HL-60 (cell line): ENCODE measurements at regions not wholly inside any gene's neighbourhood (a gene's known extent, or its start where the extent isn't known, plus 50 kb on each side); places are given as distances from the start of the nearest gene placed in this dataset.

Experiments used
- DNase-seq, 2 experiments: peaks; one replicate each; pipeline ENCODE4 v3.0.0-alpha.2; 2010 to 2020; ENCODE audit warnings: low read depth in 1 of 2, low spot score in 1 of 2
- H3K27ac ChIP-seq: fragments of 250-450 bp; sonication (Bioruptor Pico); replicated peaks from 2 replicates; pipeline ENCODE4 v1.5.1; 2020; ENCODE audit warnings: mild to moderate bottlenecking, moderate library complexity
- H3K27me3 ChIP-seq: fragments of 250-450 bp; sonication (Bioruptor Pico); 2 replicates; pipeline ENCODE4 v1.5.1; 2021; ENCODE audit warnings: mild to moderate bottlenecking, moderate library complexity; ENCODE audit not compliant: insufficient read depth, poor library complexity, severe bottlenecking
- H3K4me3 ChIP-seq: replicated peaks from 2 replicates; pipeline ENCODE4 v1.5.1; 2011; ENCODE audit warnings: mild to moderate bottlenecking, control low read depth, low read length; ENCODE audit not compliant: insufficient read depth
- CTCF ChIP-seq: IDR thresholded peaks from one replicate; pipeline ENCODE4 v1.5.1; 2011; ENCODE audit warnings: low read length, control low read depth, inconsistent platforms; ENCODE audit not compliant: insufficient read depth
- GABPA ChIP-seq: IDR thresholded peaks from 2 replicates; pipeline ENCODE4 v1.6.1; 2012; ENCODE audit warnings: low read depth
- POLR2AphosphoS5 ChIP-seq: IDR thresholded peaks from 2 replicates; pipeline ENCODE4 v1.6.1; 2012; ENCODE audit warnings: low read depth
- SPI1 ChIP-seq: IDR thresholded peaks from 2 replicates; pipeline ENCODE4 v1.6.1; 2012; ENCODE audit warnings: low read depth, mild to moderate bottlenecking, borderline replicate concordance
- TF ChIP-seq, protein P1 (sequence below): IDR thresholded peaks from 2 replicates; pipeline ENCODE4 v1.6.1; 2012; ENCODE audit warnings: low read depth; ENCODE audit not compliant: insufficient replicate concordance

DNA sequence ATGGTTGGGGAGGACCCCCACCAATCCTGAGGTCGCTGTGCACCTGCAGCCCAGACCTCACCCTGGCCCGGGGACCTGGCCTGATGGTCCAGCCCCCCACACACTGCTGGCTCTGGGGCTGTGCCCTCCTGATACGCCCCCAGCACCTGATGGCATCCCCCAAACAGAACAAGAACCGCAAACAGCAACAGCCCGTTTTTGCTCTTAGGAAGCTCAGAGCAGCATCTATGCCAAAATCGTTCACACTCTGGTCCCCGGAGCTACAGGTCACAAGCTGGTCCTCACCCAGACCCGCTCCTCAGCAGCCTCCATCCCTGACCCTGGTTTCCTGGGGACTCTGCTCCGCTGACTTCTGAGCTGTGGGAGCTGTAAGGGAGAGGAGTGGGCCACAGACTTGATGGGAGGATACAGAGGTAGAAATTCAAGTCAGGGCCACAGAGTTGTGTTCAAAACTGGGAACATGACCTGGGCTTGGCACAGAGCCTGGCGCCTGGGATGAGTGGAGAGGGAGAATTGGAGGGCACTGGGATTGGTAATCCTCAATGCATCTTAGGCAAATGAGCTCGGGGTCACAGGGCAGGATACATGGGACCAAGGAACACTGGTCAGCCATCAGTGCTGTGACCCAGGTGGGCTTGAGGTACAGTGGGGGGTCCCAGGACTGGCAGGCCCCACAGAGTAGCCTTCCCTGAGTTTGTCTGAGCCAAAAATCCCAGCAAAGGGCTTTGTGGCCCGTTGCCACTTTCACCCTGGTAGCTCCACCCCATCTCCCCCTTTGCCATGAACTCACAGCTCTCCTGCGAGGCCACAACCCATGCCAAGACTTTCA lies 170.9 kb upstream of the RTL1 start:
- TF ChIP-seq GABPA (no peak), POLR2AphosphoS5 (no peak), CTCF (no peak), SPI1 (no peak)
- TF ChIP-seq, protein P1, sequence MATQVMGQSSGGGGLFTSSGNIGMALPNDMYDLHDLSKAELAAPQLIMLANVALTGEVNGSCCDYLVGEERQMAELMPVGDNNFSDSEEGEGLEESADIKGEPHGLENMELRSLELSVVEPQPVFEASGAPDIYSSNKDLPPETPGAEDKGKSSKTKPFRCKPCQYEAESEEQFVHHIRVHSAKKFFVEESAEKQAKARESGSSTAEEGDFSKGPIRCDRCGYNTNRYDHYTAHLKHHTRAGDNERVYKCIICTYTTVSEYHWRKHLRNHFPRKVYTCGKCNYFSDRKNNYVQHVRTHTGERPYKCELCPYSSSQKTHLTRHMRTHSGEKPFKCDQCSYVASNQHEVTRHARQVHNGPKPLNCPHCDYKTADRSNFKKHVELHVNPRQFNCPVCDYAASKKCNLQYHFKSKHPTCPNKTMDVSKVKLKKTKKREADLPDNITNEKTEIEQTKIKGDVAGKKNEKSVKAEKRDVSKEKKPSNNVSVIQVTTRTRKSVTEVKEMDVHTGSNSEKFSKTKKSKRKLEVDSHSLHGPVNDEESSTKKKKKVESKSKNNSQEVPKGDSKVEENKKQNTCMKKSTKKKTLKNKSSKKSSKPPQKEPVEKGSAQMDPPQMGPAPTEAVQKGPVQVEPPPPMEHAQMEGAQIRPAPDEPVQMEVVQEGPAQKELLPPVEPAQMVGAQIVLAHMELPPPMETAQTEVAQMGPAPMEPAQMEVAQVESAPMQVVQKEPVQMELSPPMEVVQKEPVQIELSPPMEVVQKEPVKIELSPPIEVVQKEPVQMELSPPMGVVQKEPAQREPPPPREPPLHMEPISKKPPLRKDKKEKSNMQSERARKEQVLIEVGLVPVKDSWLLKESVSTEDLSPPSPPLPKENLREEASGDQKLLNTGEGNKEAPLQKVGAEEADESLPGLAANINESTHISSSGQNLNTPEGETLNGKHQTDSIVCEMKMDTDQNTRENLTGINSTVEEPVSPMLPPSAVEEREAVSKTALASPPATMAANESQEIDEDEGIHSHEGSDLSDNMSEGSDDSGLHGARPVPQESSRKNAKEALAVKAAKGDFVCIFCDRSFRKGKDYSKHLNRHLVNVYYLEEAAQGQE = no peak
- no peak overlapping the region for H3K27ac ChIP-seq
- no peak for DNase-seq
- H3K4me3 ChIP-seq = no peak overlapping the region
- H3K27me3 ChIP-seq = peaks cover 19% of the 10 kb centered on the region

GRCh38 chr14:101075025-101075800 lies 171.7 kb upstream of the RTL1 start:
- peaks cover 25% of the 10 kb centered on the region for H3K27me3 ChIP-seq
- no peak for DNase-seq
- H3K27ac ChIP-seq = no peak overlapping the region
- TF ChIP-seq, protein P1 = no peak
- TF ChIP-seq SPI1 (no peak), POLR2AphosphoS5 (no peak)
- H3K4me3 ChIP-seq = no peak overlapping the region

GRCh38 chr14:101075801-101076413 lies 172.4 kb upstream of the RTL1 start:
- H3K27ac ChIP-seq = no peak overlapping the region
- no peak for TF ChIP-seq POLR2AphosphoS5
- TF ChIP-seq CTCF = no peak
- no peak for TF ChIP-seq GABPA
- TF ChIP-seq SPI1 = no peak
- TF ChIP-seq, protein P1 = no peak
- no peak overlapping the region for H3K4me3 ChIP-seq
- DNase-seq = no peak
- peaks cover 25% of the 10 kb centered on the region for H3K27me3 ChIP-seq
